ENCODE measurements at regions not wholly inside any gene's neighbourhood (a gene's known extent, or its start where the extent isn't known, plus 50 kb on each side); places are given as distances from the start of the nearest gene placed in this dataset.

DNA sequence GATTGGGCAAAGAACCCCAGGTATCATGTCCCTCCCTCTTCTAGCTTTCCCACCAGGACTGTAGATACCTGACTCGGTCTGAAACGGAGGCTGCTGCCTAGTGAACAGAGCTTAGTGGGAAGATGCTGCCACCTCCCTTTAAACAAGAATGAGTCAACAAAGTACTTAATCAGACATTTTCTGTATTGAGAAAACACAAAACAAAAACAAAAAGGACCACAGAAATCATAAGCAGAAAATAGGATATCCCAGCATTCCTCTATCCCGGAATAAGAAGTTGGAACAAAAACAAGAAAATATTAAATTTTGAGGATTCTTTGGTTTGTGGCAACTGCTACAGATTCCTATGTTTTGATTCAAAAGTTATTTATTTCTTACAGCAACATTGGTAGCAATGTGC, 51.7 kb upstream of the COL8A1 start:
- TF ChIP-seq, protein P1, sequence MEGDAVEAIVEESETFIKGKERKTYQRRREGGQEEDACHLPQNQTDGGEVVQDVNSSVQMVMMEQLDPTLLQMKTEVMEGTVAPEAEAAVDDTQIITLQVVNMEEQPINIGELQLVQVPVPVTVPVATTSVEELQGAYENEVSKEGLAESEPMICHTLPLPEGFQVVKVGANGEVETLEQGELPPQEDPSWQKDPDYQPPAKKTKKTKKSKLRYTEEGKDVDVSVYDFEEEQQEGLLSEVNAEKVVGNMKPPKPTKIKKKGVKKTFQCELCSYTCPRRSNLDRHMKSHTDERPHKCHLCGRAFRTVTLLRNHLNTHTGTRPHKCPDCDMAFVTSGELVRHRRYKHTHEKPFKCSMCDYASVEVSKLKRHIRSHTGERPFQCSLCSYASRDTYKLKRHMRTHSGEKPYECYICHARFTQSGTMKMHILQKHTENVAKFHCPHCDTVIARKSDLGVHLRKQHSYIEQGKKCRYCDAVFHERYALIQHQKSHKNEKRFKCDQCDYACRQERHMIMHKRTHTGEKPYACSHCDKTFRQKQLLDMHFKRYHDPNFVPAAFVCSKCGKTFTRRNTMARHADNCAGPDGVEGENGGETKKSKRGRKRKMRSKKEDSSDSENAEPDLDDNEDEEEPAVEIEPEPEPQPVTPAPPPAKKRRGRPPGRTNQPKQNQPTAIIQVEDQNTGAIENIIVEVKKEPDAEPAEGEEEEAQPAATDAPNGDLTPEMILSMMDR (IDR thresholded peaks at IDR 0.05), result no peak

DNA sequence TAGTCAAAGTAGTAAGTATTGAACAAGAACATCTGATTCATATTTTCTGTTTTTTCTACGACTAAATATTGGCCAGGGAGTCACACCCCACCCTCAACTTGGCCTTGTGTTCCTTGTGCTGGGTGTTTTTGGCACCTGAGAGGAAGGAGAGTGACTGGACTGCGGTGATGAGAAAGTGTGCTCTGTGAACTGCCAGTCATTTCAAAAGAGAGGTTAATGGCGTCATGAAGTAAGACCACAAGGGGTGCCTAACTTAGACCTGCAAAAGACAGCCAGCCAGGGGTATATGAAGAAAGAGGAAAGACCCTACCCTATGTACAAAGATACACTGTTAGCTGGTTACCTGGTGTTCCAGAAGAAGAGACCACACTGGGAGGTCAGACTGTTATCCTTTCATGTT, 58.4 kb upstream of the COL8A1 start:
- TF ChIP-seq, protein P1 (IDR thresholded peaks at IDR 0.05), result no peak

DNA sequence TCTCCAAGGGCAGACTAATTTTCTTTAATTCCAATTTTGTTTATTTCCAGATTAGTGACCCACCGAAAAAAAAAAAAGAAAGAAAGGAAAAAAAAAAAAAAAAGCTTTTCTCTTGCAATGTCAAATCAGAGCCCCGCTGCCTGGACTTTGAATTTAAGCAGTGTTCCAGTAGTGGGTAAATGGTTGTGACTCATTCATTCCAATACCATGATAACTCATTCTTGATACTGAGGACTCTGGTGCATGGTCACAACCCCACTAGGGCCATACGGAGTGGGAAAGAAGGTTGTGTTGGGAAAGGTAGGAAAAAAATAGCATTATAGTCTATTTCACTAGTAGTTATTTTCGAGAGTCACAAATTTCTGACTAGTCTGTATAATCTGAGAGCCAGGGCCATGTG, 59.1 kb upstream of the COL8A1 start:
- TF ChIP-seq, protein P1 (IDR thresholded peaks at IDR 0.05), result no peak

DNA sequence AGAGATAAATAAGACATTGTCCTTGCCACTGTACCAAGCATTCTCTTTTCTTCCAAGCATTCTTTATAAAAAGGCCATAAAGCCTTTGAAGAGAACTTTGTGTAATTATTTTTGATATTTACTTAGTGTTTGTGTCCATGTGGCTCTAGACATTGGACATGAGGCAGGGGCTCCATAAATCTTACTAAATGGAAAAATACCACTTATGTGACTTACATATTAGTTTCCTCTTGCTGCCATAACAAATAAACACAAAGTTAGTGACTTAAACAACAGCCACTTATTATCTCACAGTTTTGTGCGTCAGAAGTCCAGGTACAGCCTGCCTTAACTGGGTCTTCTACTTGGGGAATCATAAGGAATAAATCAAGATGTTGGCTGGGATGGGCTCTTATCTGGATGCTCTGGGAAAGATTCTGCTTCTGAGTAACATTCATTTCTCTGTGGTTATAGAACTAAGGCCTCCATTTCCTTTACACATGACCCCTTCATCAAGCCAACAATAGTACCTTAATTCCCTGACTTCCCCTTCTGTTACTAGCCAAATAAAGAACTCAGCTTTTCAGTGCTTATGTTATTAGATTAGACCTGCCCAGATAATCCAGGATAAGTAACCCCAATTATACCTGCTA, 59.9 kb upstream of the COL8A1 start:
- TF ChIP-seq, protein P1 (IDR thresholded peaks at IDR 0.05), result no peak

DNA sequence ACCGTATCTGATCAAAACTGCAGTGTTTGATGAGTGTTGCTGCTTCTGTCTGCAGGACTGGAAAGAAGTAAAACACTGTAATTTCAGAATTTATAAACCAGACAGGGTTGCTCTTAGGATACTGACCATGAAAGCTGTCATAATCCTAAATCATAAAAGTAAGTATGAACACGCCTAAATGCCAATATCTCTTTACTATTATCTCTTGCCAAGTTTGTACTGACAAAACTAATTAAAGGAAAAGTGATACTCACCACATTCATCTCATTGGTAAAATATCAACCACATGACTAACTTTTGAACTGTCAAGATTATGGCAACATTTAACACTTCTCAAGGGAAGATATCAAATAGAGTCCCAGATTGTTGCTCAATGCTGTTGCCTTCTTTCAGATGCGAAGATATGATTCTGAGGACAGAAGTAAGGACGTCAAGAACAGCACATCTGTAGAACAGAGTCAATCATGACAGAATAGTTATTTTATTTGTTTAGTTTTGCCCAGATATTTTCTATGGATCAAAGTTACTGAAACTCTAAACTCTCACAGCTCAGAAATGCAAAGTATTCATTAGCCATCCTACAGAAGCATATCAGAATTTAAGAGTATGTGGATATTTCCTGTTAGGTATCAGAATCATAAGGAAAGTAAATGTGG, 61.4 kb upstream of the COL8A1 start:
- TF ChIP-seq, protein P1 (IDR thresholded peaks at IDR 0.05), result no peak

DNA sequence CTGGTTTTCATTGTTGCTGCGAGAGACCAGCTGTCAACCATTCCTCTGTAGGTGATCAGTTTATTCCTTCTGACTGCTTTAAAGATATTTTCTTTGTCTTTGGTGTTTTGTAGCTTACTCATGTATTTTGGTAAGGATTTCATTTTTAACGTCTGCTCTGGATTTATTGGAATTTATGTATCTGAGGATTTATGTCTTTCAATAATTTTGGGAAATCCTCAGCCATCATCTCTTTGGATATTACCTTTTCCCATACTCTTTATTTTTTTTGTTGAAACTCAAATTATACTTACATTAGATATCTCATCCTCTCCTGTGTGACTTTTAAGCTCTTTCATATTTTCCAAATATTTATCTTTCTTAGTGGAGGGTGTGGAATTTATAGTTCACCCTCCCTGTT, 62.7 kb upstream of the COL8A1 start:
- TF ChIP-seq, protein P1 (IDR thresholded peaks at IDR 0.05), result no peak

DNA sequence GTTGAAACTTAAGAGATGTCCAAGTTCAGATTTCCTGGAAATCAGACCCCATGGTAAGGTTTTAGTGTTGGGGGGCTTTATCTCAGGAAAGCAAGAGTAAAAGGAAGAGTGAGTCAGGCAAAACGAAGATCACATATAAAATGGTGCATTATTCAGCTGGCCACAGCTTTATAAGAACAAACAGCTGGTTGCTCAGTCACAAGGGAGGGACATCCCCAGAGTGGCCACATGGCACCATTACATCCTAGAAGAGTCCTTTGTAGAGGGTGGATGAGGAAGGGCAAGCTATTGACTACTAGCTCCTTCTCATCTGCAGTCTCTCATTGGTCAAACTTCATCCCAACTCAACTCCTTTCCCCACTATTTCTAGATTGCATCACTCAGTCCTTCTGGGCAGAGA, 68.3 kb upstream of the COL8A1 start:
- TF ChIP-seq, protein P1 (IDR thresholded peaks at IDR 0.05), result no peak
